ENCODE measurements at regions not wholly inside any gene's neighbourhood (a gene's known extent, or its start where the extent isn't known, plus 50 kb on each side); places are given as distances from the start of the nearest gene placed in this dataset.

DNA sequence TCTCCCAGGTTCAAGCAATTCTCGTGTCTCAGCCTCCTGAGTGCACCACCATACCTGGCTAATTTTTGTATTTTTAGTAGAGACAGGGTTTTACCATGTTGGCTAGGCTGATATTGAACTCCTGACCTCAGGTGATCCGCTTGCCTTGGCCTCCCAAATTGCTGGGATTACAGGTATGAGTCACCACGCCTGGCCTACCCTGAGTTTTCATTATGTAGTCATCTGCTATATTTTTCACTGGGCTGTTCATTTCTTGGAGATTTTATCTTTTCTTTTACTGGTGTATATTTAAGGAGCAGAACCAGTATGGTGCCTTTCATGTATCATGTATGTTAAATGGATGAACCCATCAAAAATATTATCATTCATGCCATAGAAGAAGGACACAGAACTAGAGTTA is 377.0 kb upstream of the ACTBL2 start:
- DNase-seq (no peak), ATAC-seq (no peak)
- intact Hi-C loops (cut with DNase I; ENCODE audit: low total_unique reads) (no loop called here), in situ Hi-C loops (cut with MboI; ENCODE audit: low sequenced_read_pairs in 4 of 4) (no loop called here)
- Histone ChIP-seq H3K36me3 (no peaks in the 10 kb centered on the region), H3K4me1 (no peaks in the 10 kb centered on the region), H3K27me3 (no peaks in the 10 kb centered on the region), H3K9me3 (no peaks in the 10 kb centered on the region), H3K4me3 (no peak overlapping the region), H3K27ac (no peak overlapping the region)
- no peak for TF ChIP-seq POLR2A (IDR thresholded peaks at IDR 0.05)
- TF ChIP-seq, protein P1, sequence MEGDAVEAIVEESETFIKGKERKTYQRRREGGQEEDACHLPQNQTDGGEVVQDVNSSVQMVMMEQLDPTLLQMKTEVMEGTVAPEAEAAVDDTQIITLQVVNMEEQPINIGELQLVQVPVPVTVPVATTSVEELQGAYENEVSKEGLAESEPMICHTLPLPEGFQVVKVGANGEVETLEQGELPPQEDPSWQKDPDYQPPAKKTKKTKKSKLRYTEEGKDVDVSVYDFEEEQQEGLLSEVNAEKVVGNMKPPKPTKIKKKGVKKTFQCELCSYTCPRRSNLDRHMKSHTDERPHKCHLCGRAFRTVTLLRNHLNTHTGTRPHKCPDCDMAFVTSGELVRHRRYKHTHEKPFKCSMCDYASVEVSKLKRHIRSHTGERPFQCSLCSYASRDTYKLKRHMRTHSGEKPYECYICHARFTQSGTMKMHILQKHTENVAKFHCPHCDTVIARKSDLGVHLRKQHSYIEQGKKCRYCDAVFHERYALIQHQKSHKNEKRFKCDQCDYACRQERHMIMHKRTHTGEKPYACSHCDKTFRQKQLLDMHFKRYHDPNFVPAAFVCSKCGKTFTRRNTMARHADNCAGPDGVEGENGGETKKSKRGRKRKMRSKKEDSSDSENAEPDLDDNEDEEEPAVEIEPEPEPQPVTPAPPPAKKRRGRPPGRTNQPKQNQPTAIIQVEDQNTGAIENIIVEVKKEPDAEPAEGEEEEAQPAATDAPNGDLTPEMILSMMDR (IDR thresholded peaks at IDR 0.05 in 4 of 5, conservative IDR thresholded peaks at IDR 0.05 in 1 of 5) = no peak

DNA sequence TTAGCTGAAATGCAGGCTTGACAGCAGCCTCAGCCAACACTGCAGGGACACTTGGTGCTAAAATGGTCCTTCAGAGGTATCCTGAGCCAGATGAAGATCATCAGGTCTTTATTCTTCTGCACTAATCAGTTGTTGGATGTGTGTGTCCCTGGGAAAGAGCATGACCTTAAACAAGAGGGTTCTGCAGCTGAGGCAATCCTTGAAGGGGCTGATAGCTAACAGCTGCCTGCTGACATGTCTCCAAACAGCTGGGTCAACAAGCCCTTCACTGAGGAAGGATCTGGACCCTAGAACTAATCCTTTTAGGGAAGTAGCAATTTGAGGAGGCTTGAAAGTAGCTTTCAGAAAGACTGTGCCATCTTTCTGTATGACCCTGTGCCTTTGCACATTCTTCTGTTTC is 376.3 kb upstream of the ACTBL2 start:
- TF ChIP-seq, protein P1 (IDR thresholded peaks at IDR 0.05 in 4 of 5, conservative IDR thresholded peaks at IDR 0.05 in 1 of 5) = no peak
- TF ChIP-seq POLR2A (IDR thresholded peaks at IDR 0.05) = no peak
- H3K36me3 ChIP-seq = no peaks in the 10 kb centered on the region
- no peaks in the 10 kb centered on the region for H3K27me3 ChIP-seq
- H3K9me3 ChIP-seq = no peaks in the 10 kb centered on the region
- intact Hi-C loops (cut with DNase I; ENCODE audit: low total_unique reads) (no loop called here), in situ Hi-C loops (cut with MboI; ENCODE audit: low sequenced_read_pairs in 4 of 4) (no loop called here)
- no peak for DNase-seq
- ATAC-seq = no peak
- H3K4me1 ChIP-seq = no peaks in the 10 kb centered on the region
- no peak overlapping the region for H3K4me3 ChIP-seq
- H3K27ac ChIP-seq = no peak overlapping the region

DNA sequence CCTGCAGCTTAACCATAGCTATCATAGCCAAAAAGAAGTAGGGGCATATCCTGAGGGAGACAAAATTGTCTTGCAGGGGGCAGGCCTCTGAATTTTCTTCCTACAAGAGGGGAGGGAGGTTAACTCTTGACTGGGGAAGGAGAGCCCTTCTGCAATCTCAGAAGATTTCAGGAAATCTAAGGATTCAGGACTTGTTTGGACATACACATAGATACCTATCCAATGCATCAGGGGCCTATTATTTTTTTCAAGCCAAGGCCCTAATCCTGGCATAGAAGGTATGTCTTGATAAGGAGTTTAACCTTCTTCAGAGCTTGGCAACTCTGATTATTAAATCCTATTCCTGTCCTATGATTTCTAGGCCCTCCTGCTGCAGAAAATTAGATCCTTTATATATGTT is 375.1 kb upstream of the ACTBL2 start:
- Histone ChIP-seq H3K9me3 (no peaks in the 10 kb centered on the region), H3K36me3 (no peaks in the 10 kb centered on the region), H3K27me3 (no peaks in the 10 kb centered on the region), H3K4me3 (no peak overlapping the region), H3K4me1 (no peaks in the 10 kb centered on the region), H3K27ac (no peak overlapping the region)
- intact Hi-C loops (cut with DNase I; ENCODE audit: low total_unique reads) = no loop called here
- DNase-seq (no peak), ATAC-seq (no peak)
- TF ChIP-seq, protein P1 (IDR thresholded peaks at IDR 0.05 in 4 of 5, conservative IDR thresholded peaks at IDR 0.05 in 1 of 5) = no peak
- TF ChIP-seq POLR2A (IDR thresholded peaks at IDR 0.05) = no peak
- in situ Hi-C loops (cut with MboI; ENCODE audit: low sequenced_read_pairs in 4 of 4) = no loop called here

DNA sequence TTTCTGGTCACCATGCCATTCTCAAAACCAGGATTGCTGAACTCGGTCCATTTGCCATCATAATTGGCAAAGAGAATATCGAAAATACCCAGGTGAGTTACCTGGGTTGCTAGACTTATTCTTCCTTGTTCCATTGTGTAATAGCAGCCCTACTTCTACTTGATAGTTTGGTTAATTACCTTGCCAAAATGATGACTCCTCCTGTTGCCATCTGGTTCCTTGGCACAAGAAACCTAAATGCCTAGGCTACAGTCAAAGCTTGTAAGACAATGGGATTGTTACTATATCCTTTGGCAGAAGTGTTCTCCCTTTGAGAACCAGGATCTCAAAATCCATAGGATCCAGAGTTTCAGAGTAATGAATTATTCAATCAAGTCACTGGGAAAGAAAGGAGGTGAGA is 373.2 kb upstream of the ACTBL2 start:
- Histone ChIP-seq H3K27me3 (no peaks in the 10 kb centered on the region), H3K9me3 (no peaks in the 10 kb centered on the region), H3K27ac (no peak overlapping the region), H3K36me3 (no peaks in the 10 kb centered on the region), H3K4me3 (no peak overlapping the region), H3K4me1 (no peaks in the 10 kb centered on the region)
- DNase-seq (no peak), ATAC-seq (no peak)
- TF ChIP-seq, protein P1 (IDR thresholded peaks at IDR 0.05 in 4 of 5, conservative IDR thresholded peaks at IDR 0.05 in 1 of 5) = no peak
- TF ChIP-seq POLR2A (IDR thresholded peaks at IDR 0.05) = no peak
- intact Hi-C loops (cut with DNase I; ENCODE audit: low total_unique reads) = no loop called here
- in situ Hi-C loops (cut with MboI; ENCODE audit: low sequenced_read_pairs in 4 of 4) = no loop called here

DNA sequence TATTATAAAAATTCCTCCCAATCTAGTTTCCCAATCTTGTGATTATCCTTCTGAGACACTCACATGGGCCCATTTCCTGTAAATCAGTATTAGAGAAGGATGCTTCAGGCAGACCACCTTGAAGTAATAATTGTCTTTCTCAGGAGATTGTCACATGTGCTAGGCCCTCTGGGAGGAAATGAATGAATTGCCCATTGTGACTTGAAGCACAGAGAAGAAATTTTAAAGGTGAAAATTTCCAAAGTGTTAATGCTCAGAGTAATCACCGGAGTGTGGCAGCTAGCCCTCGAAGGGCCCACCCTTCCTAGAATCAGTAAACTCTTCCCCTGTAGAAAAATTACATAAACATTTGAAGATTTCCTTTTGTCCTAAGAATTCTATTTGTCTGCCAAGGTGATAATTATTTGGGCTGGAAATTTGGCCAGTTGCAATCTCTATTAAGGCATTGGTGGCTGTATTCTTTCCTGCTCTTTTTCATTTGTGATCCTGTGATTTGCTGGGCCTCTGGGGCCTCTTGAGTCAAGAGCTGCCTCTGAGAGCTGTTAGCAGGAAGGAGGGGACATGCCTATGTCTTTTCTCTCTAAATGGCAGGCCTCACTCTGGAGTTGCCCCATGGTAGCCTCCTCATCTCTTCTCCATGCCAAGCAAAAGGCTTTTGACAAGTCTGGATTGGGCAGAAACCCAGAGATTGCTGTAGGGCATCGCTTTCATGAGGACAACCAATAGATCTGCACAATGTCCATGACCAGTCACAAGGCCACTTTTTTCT is 371.5 kb upstream of the ACTBL2 start:
- TF ChIP-seq, protein P1 (IDR thresholded peaks at IDR 0.05 in 4 of 5, conservative IDR thresholded peaks at IDR 0.05 in 1 of 5) = no peak
- no peak for TF ChIP-seq POLR2A (IDR thresholded peaks at IDR 0.05)

More for the DNA sequence above, 371.5 kb upstream of the ACTBL2 start:
- peak overlapping the region in 2 of 4 donors; percentile 36 to 44 for H3K27ac ChIP-seq
- no peaks in the 10 kb centered on the region for H3K27me3 ChIP-seq
- peak in 1 of 2 donors; percentile 16 for ATAC-seq
- H3K9me3 ChIP-seq = no peaks in the 10 kb centered on the region
- no peak overlapping the region for H3K4me3 ChIP-seq
- intact Hi-C loops (cut with DNase I; ENCODE audit: low total_unique reads) = no loop called here
- no peaks in the 10 kb centered on the region for H3K36me3 ChIP-seq
- in situ Hi-C loops (cut with MboI; ENCODE audit: low sequenced_read_pairs in 4 of 4) = no loop called here
- no peaks in the 10 kb centered on the region for H3K4me1 ChIP-seq
- no peak for DNase-seq
